ENCODE measurements at regions not wholly inside any gene's neighbourhood (a gene's known extent, or its start where the extent isn't known, plus 50 kb on each side); places are given as distances from the start of the nearest gene placed in this dataset.

DNA sequence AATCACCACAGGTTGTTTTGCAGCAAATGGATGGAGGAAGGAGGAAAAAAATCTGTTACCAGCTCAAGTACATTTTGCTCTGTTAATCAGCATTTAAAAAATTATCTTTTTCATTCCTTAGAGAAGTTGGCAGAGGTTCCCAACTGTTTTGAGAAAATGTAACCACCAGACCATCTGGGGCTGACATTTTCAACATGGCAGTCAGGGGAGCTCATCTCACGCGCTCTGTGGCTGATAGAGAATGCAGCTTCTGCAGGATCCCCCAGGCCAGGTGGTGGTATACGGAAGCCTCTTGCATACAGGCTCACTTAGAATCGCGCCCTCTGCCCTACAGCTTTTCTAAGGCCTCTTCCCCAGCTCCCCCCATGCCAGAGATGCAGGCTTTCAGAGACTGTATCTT, 68.0 kb upstream of the OPCML start:
- TF ChIP-seq CTCF (IDR thresholded peaks at IDR 0.05) = no peak
- no peak for TF ChIP-seq POLR2A (IDR thresholded peaks at IDR 0.05)

Data from lower leg skin (tissue), 3 donors.